K562 (cell line): ENCODE measurements at regions not wholly inside any gene's neighbourhood (a gene's known extent, or its start where the extent isn't known, plus 50 kb on each side); places are given as distances from the start of the nearest gene placed in this dataset.

Experiments used
- ATAC-seq: fragments of 200-7000 bp; cut with Tn5 transposase; 3 replicates; pipeline ENCODE4 v1.9.1; 2020; ENCODE audit warnings: moderate library complexity
- BruUV-seq: library from RNA; stranded (reverse); fragments of 400-500 nt; replicated peaks from 2 replicates; lab custom pipeline; 2021; lab: Mats Ljungman, UMichigan
- CTCF ChIA-PET: fragments of 300-600 bp; formaldehyde crosslinking; extraction: SDS; loops from one replicate; lab custom pipeline; 2021; ENCODE audit warnings: low intra/inter-chr PET ratio; lab: Yijun Ruan, JAX
- POLR2A ChIA-PET: fragments of 300-600, 350-650 bp; sonication (Branson Sonifier 250); formaldehyde crosslinking; extraction: SDS; loops from one replicate; lab custom pipeline; 2021; ENCODE audit warnings: antibody characterized with exemption, inconsistent platforms; lab: Yijun Ruan, JAX
- DNase-seq, 4 experiments: peaks; one replicate each; pipeline versions ENCODE4 v3.0.0 to v3.0.0-alpha.2; 2011 to 2018; ENCODE audit warnings: low spot score in 3 of 4, mixed read lengths in 3 of 4; ENCODE audit errors: extremely low read depth in 1 of 4
- FAIRE-seq: peaks from 2 replicates; lab custom pipeline; 2011; peaks lifted over from hg19 to GRCh38; lab: Jason Lieb, UNC
- H2AFZ ChIP-seq: 2 replicates; pipeline ENCODE4 v1.6.0; 2011; ENCODE audit warnings: low read depth, low read length, control low read depth, inconsistent platforms
- H3K27ac ChIP-seq: fragments of 200-600 bp; 3 replicates; pipeline ENCODE4 v1.8.0; 2011; ENCODE audit warnings: low read depth, mild to moderate bottlenecking, control low read depth, inconsistent platforms, low read length, moderate library complexity, mixed read lengths; ENCODE audit errors: extremely low read depth
- H3K27me3 ChIP-seq, 2 experiments: fragments of 300-600 bp in 1 of 2; 2 replicates in 1 of 2; 3 replicates in 1 of 2; pipeline versions ENCODE4 v1.6.0 to v1.8.0; 2011; ENCODE audit warnings: inconsistent platforms in 2 of 2, low read length in 2 of 2, mild to moderate bottlenecking in 1 of 2, mixed read lengths in 1 of 2, moderate library complexity in 1 of 2; ENCODE audit not compliant: control insufficient read depth in 2 of 2, insufficient read depth in 2 of 2
- H3K36me3 ChIP-seq: fragments of 300-600 bp; 3 replicates; pipeline ENCODE4 v1.8.0; 2011; ENCODE audit warnings: mild to moderate bottlenecking, low read length, inconsistent platforms; ENCODE audit not compliant: control insufficient read depth, insufficient read depth
- H3K4me1 ChIP-seq, 2 experiments: fragments of 200-600 bp in 1 of 2; replicated peaks in 1 of 2; 2 replicates in 1 of 2; 3 replicates in 1 of 2; pipeline versions ENCODE4 v1.5.1 to v1.8.0; 2011; ENCODE audit warnings: inconsistent platforms in 2 of 2, low read length in 2 of 2, mild to moderate bottlenecking in 1 of 2, mixed read lengths in 1 of 2, moderate library complexity in 1 of 2; ENCODE audit not compliant: control insufficient read depth in 2 of 2, insufficient read depth in 2 of 2
- H3K4me2 ChIP-seq: 2 replicates; pipeline ENCODE4 v1.6.1; 2011; ENCODE audit warnings: low read length, control low read depth, inconsistent platforms, mixed read lengths; ENCODE audit not compliant: insufficient read depth
- H3K4me3 ChIP-seq: fragments of 200-600 bp; sonication (generic), shearing (Covaris generic); 2 replicates; pipeline ENCODE4 v1.5.1; 2016; ENCODE audit warnings: control low read depth, inconsistent platforms
- H3K79me2 ChIP-seq: fragments of 200-600 bp; 3 replicates; pipeline ENCODE4 v1.8.0; 2011; ENCODE audit warnings: low read length, inconsistent platforms; ENCODE audit not compliant: control insufficient read depth, insufficient read depth
- H3K9ac ChIP-seq, 2 experiments: 2 replicates each; pipeline versions ENCODE4 v1.6.0 to v1.6.1; 2011; ENCODE audit warnings: low read depth in 2 of 2, low read length in 2 of 2, control low read depth in 1 of 2, inconsistent platforms in 1 of 2, mild to moderate bottlenecking in 1 of 2, mixed read lengths in 1 of 2; ENCODE audit not compliant: insufficient read depth in 1 of 2
- H3K9me1 ChIP-seq: one replicate; pipeline ENCODE4 v1.6.0; 2011; ENCODE audit warnings: inconsistent platforms, mild to moderate bottlenecking, low read length, moderate library complexity; ENCODE audit not compliant: control insufficient read depth, insufficient read depth
- H3K9me3 ChIP-seq: replicated peaks from 2 replicates; pipeline ENCODE4 v1.5.1; 2011; ENCODE audit warnings: low read depth, low read length, inconsistent platforms; ENCODE audit not compliant: control insufficient read depth, insufficient read depth
- H4K20me1 ChIP-seq: replicated peaks from 2 replicates; pipeline ENCODE4 v1.6.1; 2011; ENCODE audit warnings: low read length, inconsistent platforms, mixed read lengths; ENCODE audit not compliant: control insufficient read depth, insufficient read depth
- ZNF175 ChIP-seq: fragments of 200-800 bp; sonication (Bioruptor generic); IDR thresholded peaks from 2 replicates; pipeline ENCODE4 v1.6.1; 2016; ENCODE audit warnings: low read depth, mild to moderate bottlenecking, missing genetic modification characterization, missing compliant biosample characterization
- WGBS: fragments of 100-300 bp; shearing (Covaris generic); methylation state at CpG from one replicate; pipeline ENCODE4 v1.1.6; 2016; ENCODE audit warnings: low coverage, mixed read lengths; ENCODE audit not compliant: insufficient coverage; ENCODE audit errors: missing lambda C conversion rate; 5-methylcytosine and 5-hydroxymethylcytosine counted together
- in situ Hi-C: fragments of 300-500 bp; cut with MboI; formaldehyde crosslinking; loops from 4 replicates; pipeline ENCODE4 v1.15.0; 2018; ENCODE audit warnings: inconsistent platforms, mixed read lengths
- intact Hi-C: fragments of 100-400 bp; cut with micrococcal nuclease; formaldehyde crosslinking; loops from 2 replicates; pipeline ENCODE4 v1.14.2; 2022
- TF ChIP-seq, protein P1 (sequence below): sonication (generic); formaldehyde crosslinking; IDR thresholded peaks from 2 replicates; pipeline ENCODE4 v1.8.0; 2023; ENCODE audit warnings: mild to moderate bottlenecking, missing genetic modification reagents

GRCh38 chr1:4586611-4587160 lies 67.7 kb upstream of the AJAP1 start (continued):
- no peak for TF ChIP-seq ZNF175

GRCh38 chr1:4587721-4588120 lies 66.7 kb upstream of the AJAP1 start:
- CTCF ChIA-PET = interaction anchor here (0.6 kb wide), 1 partner anchor 75 kb away, joined by 3 read pairs; no protein-coding TSS in a partner anchor
- TF ChIP-seq, protein P1, sequence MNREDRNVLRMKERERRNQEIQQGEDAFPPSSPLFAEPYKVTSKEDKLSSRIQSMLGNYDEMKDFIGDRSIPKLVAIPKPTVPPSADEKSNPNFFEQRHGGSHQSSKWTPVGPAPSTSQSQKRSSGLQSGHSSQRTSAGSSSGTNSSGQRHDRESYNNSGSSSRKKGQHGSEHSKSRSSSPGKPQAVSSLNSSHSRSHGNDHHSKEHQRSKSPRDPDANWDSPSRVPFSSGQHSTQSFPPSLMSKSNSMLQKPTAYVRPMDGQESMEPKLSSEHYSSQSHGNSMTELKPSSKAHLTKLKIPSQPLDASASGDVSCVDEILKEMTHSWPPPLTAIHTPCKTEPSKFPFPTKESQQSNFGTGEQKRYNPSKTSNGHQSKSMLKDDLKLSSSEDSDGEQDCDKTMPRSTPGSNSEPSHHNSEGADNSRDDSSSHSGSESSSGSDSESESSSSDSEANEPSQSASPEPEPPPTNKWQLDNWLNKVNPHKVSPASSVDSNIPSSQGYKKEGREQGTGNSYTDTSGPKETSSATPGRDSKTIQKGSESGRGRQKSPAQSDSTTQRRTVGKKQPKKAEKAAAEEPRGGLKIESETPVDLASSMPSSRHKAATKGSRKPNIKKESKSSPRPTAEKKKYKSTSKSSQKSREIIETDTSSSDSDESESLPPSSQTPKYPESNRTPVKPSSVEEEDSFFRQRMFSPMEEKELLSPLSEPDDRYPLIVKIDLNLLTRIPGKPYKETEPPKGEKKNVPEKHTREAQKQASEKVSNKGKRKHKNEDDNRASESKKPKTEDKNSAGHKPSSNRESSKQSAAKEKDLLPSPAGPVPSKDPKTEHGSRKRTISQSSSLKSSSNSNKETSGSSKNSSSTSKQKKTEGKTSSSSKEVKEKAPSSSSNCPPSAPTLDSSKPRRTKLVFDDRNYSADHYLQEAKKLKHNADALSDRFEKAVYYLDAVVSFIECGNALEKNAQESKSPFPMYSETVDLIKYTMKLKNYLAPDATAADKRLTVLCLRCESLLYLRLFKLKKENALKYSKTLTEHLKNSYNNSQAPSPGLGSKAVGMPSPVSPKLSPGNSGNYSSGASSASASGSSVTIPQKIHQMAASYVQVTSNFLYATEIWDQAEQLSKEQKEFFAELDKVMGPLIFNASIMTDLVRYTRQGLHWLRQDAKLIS = no peak
- Histone ChIP-seq H3K4me3 (no peak overlapping the region), H3K9me3 (no peaks in the 10 kb centered on the region), H4K20me1 (no peaks in the 10 kb centered on the region), H3K9me1 (no peaks in the 10 kb centered on the region), H3K79me2 (no peaks in the 10 kb centered on the region), H3K4me1 (no peaks in the 10 kb centered on the region), H3K27me3 (peaks cover 5 to 15% of the 10 kb centered on the region in 2 experiments), H3K9ac (no peak overlapping the region), H3K36me3 (no peaks in the 10 kb centered on the region), H3K4me2 (no peak overlapping the region), H2AFZ (no peak overlapping the region), H3K27ac (no peak overlapping the region)
- ATAC-seq (no peak), DNase-seq (no peak), FAIRE-seq (no peak)
- POLR2A ChIA-PET = no interaction called here
- intact Hi-C loops (no loop called here), in situ Hi-C loops (no loop called here)
- 2% methylated on average over 6 of the region's 6 CpGs for WGBS
- no TSS peak for BruUV-seq
